Endodermal cell (in vitro differentiated cells): ENCODE measurements at regions not wholly inside any gene's neighbourhood (a gene's known extent, or its start where the extent isn't known, plus 50 kb on each side); places are given as distances from the start of the nearest gene placed in this dataset.

ENCODE experiments used
- DNase-seq: peaks from one replicate; pipeline ENCODE4 v3.0.0-alpha.2; 2017
- H3K27ac ChIP-seq: 2 replicates; pipeline ENCODE4 v1.5.1; 2013; ENCODE audit warnings: mild to moderate bottlenecking, low read depth, low read length, moderate library complexity
- H3K27me3 ChIP-seq: 2 replicates; pipeline ENCODE4 v1.6.1; 2013; ENCODE audit warnings: mild to moderate bottlenecking, low read length, moderate library complexity; ENCODE audit not compliant: insufficient read depth, control insufficient read depth, poor library complexity, severe bottlenecking
- H3K36me3 ChIP-seq: 2 replicates; pipeline ENCODE4 v1.7.0; 2013; ENCODE audit warnings: mild to moderate bottlenecking, low read length, moderate library complexity; ENCODE audit not compliant: control insufficient read depth, insufficient read depth
- H3K4me1 ChIP-seq: one replicate; pipeline ENCODE4 v1.7.0; 2013; ENCODE audit warnings: low read length; ENCODE audit not compliant: control insufficient read depth, insufficient read depth
- H3K4me3 ChIP-seq: 2 replicates; pipeline ENCODE4 v1.5.1; 2013; ENCODE audit warnings: mild to moderate bottlenecking, low read length, moderate library complexity
- H3K9ac ChIP-seq: 2 replicates; pipeline ENCODE4 v1.6.1; 2013; ENCODE audit warnings: mild to moderate bottlenecking, low read length, moderate library complexity; ENCODE audit not compliant: poor library complexity, severe bottlenecking; ENCODE audit errors: extremely low read depth
- H3K9me3 ChIP-seq: 2 replicates; pipeline ENCODE4 v1.6.1; 2013; ENCODE audit warnings: mild to moderate bottlenecking, low read length, moderate library complexity; ENCODE audit not compliant: control insufficient read depth
- H3K27ac Mint-ChIP-seq: 2 replicates; pipeline ENCODE4 v1.8.0; 2020; ENCODE audit warnings: mixed read lengths
- H3K27me3 Mint-ChIP-seq: 2 replicates; pipeline ENCODE4 v1.8.0; 2021; ENCODE audit warnings: mild to moderate bottlenecking, mixed read lengths; ENCODE audit not compliant: insufficient read depth
- H3K36me3 Mint-ChIP-seq: 2 replicates; pipeline ENCODE4 v1.8.0; 2020; ENCODE audit warnings: low read depth, mixed read lengths
- H3K4me1 Mint-ChIP-seq: 2 replicates; pipeline ENCODE4 v1.8.0; 2020; ENCODE audit warnings: mixed read lengths
- H3K4me3 Mint-ChIP-seq: 2 replicates; pipeline ENCODE4 v1.8.0; 2020; ENCODE audit warnings: mild to moderate bottlenecking, moderate library complexity, mixed read lengths
- H3K9me3 Mint-ChIP-seq: 2 replicates; pipeline ENCODE4 v1.8.0; 2020; ENCODE audit warnings: mild to moderate bottlenecking, mixed read lengths
- WGBS, 2 experiments: methylation state at CpG; one replicate each; pipeline versions ENCODE4 v1.1.5 to v1.1.7; 2013; ENCODE audit warnings: missing lambda C conversion rate in 2 of 2, mixed read lengths in 1 of 2; ENCODE audit not compliant: insufficient coverage in 1 of 2, insufficient read length in 1 of 2; 5-methylcytosine and 5-hydroxymethylcytosine counted together
- TF ChIP-seq, protein P1 (sequence below): fragments of 200-600 bp; sonication (generic); conservative IDR thresholded peaks from 2 replicates; pipeline ENCODE4 v1.5.0; 2021; ENCODE audit warnings: antibody characterized with exemption, mild to moderate bottlenecking

DNA sequence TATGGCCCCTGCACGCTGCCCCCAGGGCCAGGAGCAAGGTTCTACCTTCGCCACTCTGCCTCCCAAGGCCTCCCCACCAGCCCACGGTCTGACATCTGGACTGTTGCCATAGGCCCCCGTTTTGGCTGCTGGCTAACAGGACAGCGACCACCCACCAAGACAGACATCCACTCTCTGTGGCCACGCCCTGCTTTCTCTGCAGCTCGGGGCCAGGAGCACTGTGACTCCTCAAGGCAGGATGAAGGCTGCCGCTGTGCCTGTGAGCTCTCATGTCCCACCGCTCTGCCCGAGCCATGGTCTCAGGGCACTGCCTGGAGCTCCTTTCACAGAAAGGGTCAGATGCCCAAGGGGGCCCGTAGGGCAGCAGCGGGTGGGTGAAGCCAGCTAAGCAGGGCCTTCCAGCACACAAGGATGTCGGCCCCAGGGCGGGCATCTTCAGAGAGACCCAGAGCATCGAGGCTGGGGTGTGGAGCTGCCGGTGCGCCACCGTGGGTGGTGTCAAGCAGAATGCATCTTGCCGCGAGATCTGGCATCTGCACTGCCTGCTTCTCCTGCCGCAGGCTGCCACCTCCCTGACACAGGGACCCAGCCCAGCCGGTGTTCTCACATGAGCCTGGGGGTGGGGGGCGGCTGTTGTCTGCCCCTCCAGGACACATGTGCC is 92.2 kb upstream of the ADAMTS2 start:
- H3K9me3 ChIP-seq: no peaks in the 10 kb centered on the region
- H3K27me3 ChIP-seq: no peaks in the 10 kb centered on the region
- Mint-ChIP-seq H3K36me3 (no peaks in the 10 kb centered on the region), H3K4me3 (no peak overlapping the region), H3K9me3 (peaks cover 26% of the 10 kb centered on the region), H3K27ac (no peak overlapping the region), H3K27me3 (no peaks in the 10 kb centered on the region), H3K4me1 (no peaks in the 10 kb centered on the region)
- H3K4me1 ChIP-seq: no peaks in the 10 kb centered on the region
- no peaks in the 10 kb centered on the region for H3K36me3 ChIP-seq
- 84 to 90% methylated on average over 17 to 23 of the region's 23 CpGs for WGBS, 2 experiments
- TF ChIP-seq, protein P1, sequence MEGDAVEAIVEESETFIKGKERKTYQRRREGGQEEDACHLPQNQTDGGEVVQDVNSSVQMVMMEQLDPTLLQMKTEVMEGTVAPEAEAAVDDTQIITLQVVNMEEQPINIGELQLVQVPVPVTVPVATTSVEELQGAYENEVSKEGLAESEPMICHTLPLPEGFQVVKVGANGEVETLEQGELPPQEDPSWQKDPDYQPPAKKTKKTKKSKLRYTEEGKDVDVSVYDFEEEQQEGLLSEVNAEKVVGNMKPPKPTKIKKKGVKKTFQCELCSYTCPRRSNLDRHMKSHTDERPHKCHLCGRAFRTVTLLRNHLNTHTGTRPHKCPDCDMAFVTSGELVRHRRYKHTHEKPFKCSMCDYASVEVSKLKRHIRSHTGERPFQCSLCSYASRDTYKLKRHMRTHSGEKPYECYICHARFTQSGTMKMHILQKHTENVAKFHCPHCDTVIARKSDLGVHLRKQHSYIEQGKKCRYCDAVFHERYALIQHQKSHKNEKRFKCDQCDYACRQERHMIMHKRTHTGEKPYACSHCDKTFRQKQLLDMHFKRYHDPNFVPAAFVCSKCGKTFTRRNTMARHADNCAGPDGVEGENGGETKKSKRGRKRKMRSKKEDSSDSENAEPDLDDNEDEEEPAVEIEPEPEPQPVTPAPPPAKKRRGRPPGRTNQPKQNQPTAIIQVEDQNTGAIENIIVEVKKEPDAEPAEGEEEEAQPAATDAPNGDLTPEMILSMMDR: no peak
- no peak overlapping the region for H3K27ac ChIP-seq
- H3K4me3 ChIP-seq: no peak overlapping the region
- H3K9ac ChIP-seq: no peak overlapping the region
- peak; percentile 38 for DNase-seq

DNA sequence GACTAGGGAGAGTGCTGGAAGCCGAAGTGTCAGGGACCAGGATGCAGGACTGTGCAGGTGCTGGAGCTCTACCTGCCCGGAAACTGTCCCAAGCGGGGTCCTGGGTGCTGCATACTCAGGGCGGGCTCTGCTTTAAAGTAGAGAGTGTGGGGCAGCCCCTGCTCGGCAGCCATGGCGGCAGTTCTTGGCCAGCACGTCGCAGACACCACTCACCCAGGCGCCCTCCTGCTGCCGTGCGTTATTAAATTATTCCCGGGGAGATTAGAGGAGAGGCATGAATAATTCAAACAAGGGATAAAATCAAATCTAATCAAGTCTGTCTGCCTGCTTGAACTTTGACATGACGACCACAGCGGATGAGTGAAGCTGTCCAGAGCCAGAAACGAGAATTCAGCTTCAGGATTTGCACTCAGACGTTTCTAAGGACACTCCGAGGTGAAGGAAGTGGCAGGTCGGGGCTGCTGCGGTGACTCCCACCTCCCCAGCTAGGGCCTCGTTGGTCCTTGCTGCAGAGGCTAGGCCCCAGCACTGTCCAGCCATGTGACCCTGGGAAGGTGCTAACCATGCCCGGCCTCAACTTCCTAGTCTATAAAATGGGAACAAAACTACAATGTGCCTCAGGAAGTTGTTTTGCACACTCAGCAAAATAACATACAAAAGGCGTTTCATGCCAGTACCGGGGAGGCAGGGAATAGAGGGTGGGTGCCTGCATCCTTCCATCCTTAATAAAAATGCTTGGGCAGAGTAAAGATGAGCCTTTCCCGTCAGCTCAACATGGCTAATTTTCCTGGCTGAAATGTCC is 91.3 kb upstream of the ADAMTS2 start:
- Mint-ChIP-seq H3K9me3 (peaks cover 22% of the 10 kb centered on the region), H3K4me1 (no peaks in the 10 kb centered on the region), H3K27me3 (no peaks in the 10 kb centered on the region), H3K4me3 (no peak overlapping the region), H3K36me3 (no peaks in the 10 kb centered on the region), H3K27ac (no peak overlapping the region)
- DNase-seq: no peak
- no peaks in the 10 kb centered on the region for H3K27me3 ChIP-seq
- TF ChIP-seq, protein P1: no peak
- no peaks in the 10 kb centered on the region for H3K4me1 ChIP-seq
- H3K4me3 ChIP-seq: no peak overlapping the region
- H3K36me3 ChIP-seq: no peaks in the 10 kb centered on the region
- 91 to 92% methylated on average over 17 to 24 of the region's 24 CpGs for WGBS, 2 experiments
- no peak overlapping the region for H3K27ac ChIP-seq
- no peaks in the 10 kb centered on the region for H3K9me3 ChIP-seq
- no peak overlapping the region for H3K9ac ChIP-seq

GRCh38 chr5:179435731-179436315 is 90.6 kb upstream of the ADAMTS2 start:
- no peaks in the 10 kb centered on the region for H3K4me1 Mint-ChIP-seq
- no peaks in the 10 kb centered on the region for H3K27me3 Mint-ChIP-seq
- no peak overlapping the region for H3K4me3 Mint-ChIP-seq
- Histone ChIP-seq H3K4me3 (no peak overlapping the region), H3K27me3 (no peaks in the 10 kb centered on the region), H3K36me3 (no peaks in the 10 kb centered on the region), H3K9ac (no peak overlapping the region), H3K4me1 (no peaks in the 10 kb centered on the region), H3K9me3 (no peaks in the 10 kb centered on the region), H3K27ac (no peak overlapping the region)
- DNase-seq: no peak
- H3K36me3 Mint-ChIP-seq: no peaks in the 10 kb centered on the region
- TF ChIP-seq, protein P1: no peak
- WGBS, 2 experiments: 95% methylated on average over 8 to 12 of the region's 12 CpGs
- H3K27ac Mint-ChIP-seq: no peak overlapping the region
- peaks cover 22% of the 10 kb centered on the region for H3K9me3 Mint-ChIP-seq
